Endothelial cell of umbilical vein (primary cell): ENCODE measurements at regions not wholly inside any gene's neighbourhood (a gene's known extent, or its start where the extent isn't known, plus 50 kb on each side); places are given as distances from the start of the nearest gene placed in this dataset.

Experiments
- BruUV-seq: library from RNA; stranded (reverse); fragments of 400-500 nt; replicated peaks from 2 replicates; lab custom pipeline; 2021; lab: Mats Ljungman, UMichigan
- CTCF ChIA-PET: fragments of 300-600, 350-600 bp; sonication (Branson Sonifier 250); formaldehyde crosslinking; loops from one replicate; lab custom pipeline; 2021; ENCODE audit warnings: antibody characterized with exemption, inconsistent platforms; lab: Charles Lee
- POLR2A ChIA-PET: fragments of 300-600, 350-600 bp; sonication (Branson Sonifier 250); formaldehyde crosslinking; loops from one replicate; lab custom pipeline; 2021; ENCODE audit warnings: antibody characterized with exemption, inconsistent platforms; lab: Charles Lee
- DNase-seq: peaks from one replicate; pipeline ENCODE4 v3.0.0-alpha.2; 2011; ENCODE audit warnings: low read depth, low spot score
- FAIRE-seq: peaks from 2 replicates; lab custom pipeline; 2011; peaks lifted over from hg19 to GRCh38; lab: Jason Lieb, UNC
- H2AFZ ChIP-seq: 2 replicates; pipeline ENCODE4 v1.6.0; 2012; ENCODE audit warnings: low read depth, low read length, control low read depth, inconsistent platforms
- H3K27ac ChIP-seq: 2 replicates; pipeline ENCODE4 v1.5.1; 2011; ENCODE audit warnings: low read depth, mild to moderate bottlenecking, control low read depth, low read length, moderate library complexity; ENCODE audit not compliant: insufficient read depth
- H3K27me3 ChIP-seq, 2 experiments: 2 replicates each; pipeline versions ENCODE4 v1.6.0 to v1.6.1; 2011; ENCODE audit warnings: low read length in 2 of 2, mixed read lengths in 1 of 2; ENCODE audit not compliant: control insufficient read depth in 2 of 2, insufficient read depth in 2 of 2
- H3K36me3 ChIP-seq, 2 experiments: 2 replicates in 1 of 2; 3 replicates in 1 of 2; pipeline ENCODE4 v1.5.1; 2011; ENCODE audit warnings: low read length in 2 of 2, mild to moderate bottlenecking in 1 of 2, moderate library complexity in 1 of 2; ENCODE audit not compliant: control insufficient read depth in 2 of 2, insufficient read depth in 2 of 2; ENCODE audit errors: extremely low read depth in 1 of 2
- H3K4me1 ChIP-seq: 3 replicates; pipeline ENCODE4 v1.5.1; 2011; ENCODE audit warnings: mild to moderate bottlenecking, low read length; ENCODE audit not compliant: control insufficient read depth, insufficient read depth; ENCODE audit errors: extremely low read depth
- H3K4me2 ChIP-seq: 2 replicates; pipeline ENCODE4 v1.6.1; 2011; ENCODE audit warnings: low read length, control low read depth, mixed read lengths; ENCODE audit not compliant: insufficient read depth
- H3K4me3 ChIP-seq, 3 experiments: fragments of 200-600 bp in 1 of 3; sonication (generic), shearing (Covaris generic) in 1 of 3; replicated peaks in 1 of 3; 2 replicates each; pipeline ENCODE4 v1.5.1; 2011 to 2016; ENCODE audit warnings: control low read depth in 3 of 3, low read length in 3 of 3, mild to moderate bottlenecking in 2 of 3, inconsistent platforms in 1 of 3, low read depth in 1 of 3, moderate library complexity in 1 of 3; ENCODE audit not compliant: insufficient read depth in 1 of 3
- H3K79me2 ChIP-seq: 2 replicates; pipeline ENCODE4 v1.6.0; 2012; ENCODE audit warnings: low read length, inconsistent platforms; ENCODE audit not compliant: control insufficient read depth, insufficient read depth
- H3K9ac ChIP-seq: replicated peaks from 2 replicates; pipeline ENCODE3; 2011; ENCODE audit warnings: low read length, control low read depth; ENCODE audit not compliant: insufficient read depth; ENCODE audit errors: extremely low read depth
- H3K9me1 ChIP-seq: replicated peaks from 3 replicates; pipeline ENCODE4 v1.6.0; 2011; ENCODE audit warnings: mild to moderate bottlenecking, low read length; ENCODE audit not compliant: control insufficient read depth, insufficient read depth; ENCODE audit errors: extremely low read depth
- H3K9me3 ChIP-seq: replicated peaks from 2 replicates; pipeline ENCODE4 v1.5.1; 2012; ENCODE audit warnings: low read length, inconsistent platforms; ENCODE audit not compliant: control insufficient read depth, insufficient read depth
- H4K20me1 ChIP-seq: replicated peaks from 2 replicates; pipeline ENCODE3; 2011; ENCODE audit warnings: mild to moderate bottlenecking, low read length; ENCODE audit not compliant: control insufficient read depth, insufficient read depth; ENCODE audit errors: extremely low read depth
- EZH2 ChIP-seq: IDR thresholded peaks from 2 replicates; pipeline ENCODE4 v1.6.1; 2012; ENCODE audit warnings: borderline replicate concordance, low read depth, mild to moderate bottlenecking, moderate library complexity, low read length, inconsistent platforms; ENCODE audit not compliant: severe bottlenecking
- FOS ChIP-seq: IDR thresholded peaks from 2 replicates; pipeline ENCODE4 v1.6.1; 2011; ENCODE audit warnings: mild to moderate bottlenecking, low read length, moderate library complexity, borderline replicate concordance; ENCODE audit not compliant: insufficient read depth
- GATA2 ChIP-seq: IDR thresholded peaks from 2 replicates; pipeline ENCODE4 v1.7.0; 2011; ENCODE audit warnings: low read depth, mild to moderate bottlenecking, moderate library complexity, mixed read lengths, low read length; ENCODE audit not compliant: insufficient read length, insufficient read depth
- JUN ChIP-seq: IDR thresholded peaks from 2 replicates; pipeline ENCODE4 v1.6.1; 2011; ENCODE audit warnings: borderline replicate concordance, low read depth; ENCODE audit not compliant: insufficient read length, insufficient read depth
- MYC ChIP-seq: IDR thresholded peaks from one replicate; pipeline ENCODE4 v1.6.1; 2011; ENCODE audit warnings: mild to moderate bottlenecking, low read depth, low read length
- POLR2A ChIP-seq: IDR thresholded peaks from 2 replicates; pipeline ENCODE4 v1.6.1; 2012; ENCODE audit warnings: low read depth, mild to moderate bottlenecking, control low read depth, low read length
- POLR2AphosphoS5 ChIP-seq: IDR thresholded peaks from 2 replicates; pipeline ENCODE4 v1.6.1; 2012; ENCODE audit warnings: low read depth, mild to moderate bottlenecking, control low read depth, low read length, moderate library complexity; ENCODE audit not compliant: insufficient read depth
- dilution Hi-C: fragments of 300-500 bp; cut with MboI; formaldehyde crosslinking; loops from one replicate; pipeline ENCODE4 v1.15.0; 2019; ENCODE audit warnings: low sequenced_read_pairs; ENCODE audit not compliant: extremely low pct_ligation_motif_present
- intact Hi-C: fragments of 100-400 bp; cut with micrococcal nuclease; formaldehyde crosslinking; loops from one replicate; pipeline ENCODE4 v1.10.0; 2022
- TF ChIP-seq, protein P1 (sequence below), 2 donors: IDR thresholded peaks; 1 replicate in 1 of 2; 2 replicates in 1 of 2; pipeline ENCODE4 v1.5.1; 2011; ENCODE audit warnings: low read length in 2 of 2, mild to moderate bottlenecking in 2 of 2, moderate library complexity in 2 of 2, control low read depth in 1 of 2, inconsistent platforms in 1 of 2, low read depth in 1 of 2; ENCODE audit not compliant: insufficient read depth in 1 of 2; ENCODE audit errors: extremely low read depth in 1 of 2
- TF ChIP-seq, protein P2 (sequence below): IDR thresholded peaks from 2 replicates; pipeline ENCODE4 v1.6.1; 2011; ENCODE audit not compliant: insufficient read depth, insufficient read length

DNA sequence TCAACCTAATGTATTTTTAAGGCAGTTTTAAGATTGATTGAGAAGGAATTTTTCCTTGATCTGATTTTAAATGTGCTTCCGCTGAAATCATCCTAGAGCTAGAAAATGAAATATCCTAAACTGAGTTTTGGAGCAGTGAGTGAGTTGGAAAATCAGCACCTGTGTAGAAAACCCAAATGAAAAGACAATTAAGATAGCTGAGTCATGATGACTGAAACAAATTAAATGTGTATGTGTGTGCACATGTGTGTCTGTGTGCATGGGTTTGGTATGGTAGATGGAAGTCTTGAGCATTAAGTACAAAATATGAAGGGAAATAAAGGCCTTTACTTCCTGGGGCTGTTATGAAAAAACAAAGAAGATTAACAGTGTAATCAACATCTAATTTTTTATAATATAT lies 394.6 kb upstream of the MAP2 start:
- no peak overlapping the region for H3K4me2 ChIP-seq
- no peaks in the 10 kb centered on the region for H3K36me3 ChIP-seq
- H3K9ac ChIP-seq = no peak overlapping the region
- dilution Hi-C loops = no loop called here
- BruUV-seq = no TSS peak
- CTCF ChIA-PET = no interaction called here
- POLR2A ChIA-PET = no interaction called here
- no peaks in the 10 kb centered on the region for H3K27me3 ChIP-seq
- H3K79me2 ChIP-seq = no peaks in the 10 kb centered on the region
- no peak overlapping the region for H2AFZ ChIP-seq
- H3K4me3 ChIP-seq = no peak overlapping the region
- no peaks in the 10 kb centered on the region for H3K9me1 ChIP-seq
- no peaks in the 10 kb centered on the region for H3K9me3 ChIP-seq
- H4K20me1 ChIP-seq = no peaks in the 10 kb centered on the region
- TF ChIP-seq FOS (no peak), EZH2 (no peak), POLR2A (no peak), MYC (no peak), POLR2AphosphoS5 (no peak), JUN (no peak), GATA2 (no peak)
- TF ChIP-seq, protein P1, sequence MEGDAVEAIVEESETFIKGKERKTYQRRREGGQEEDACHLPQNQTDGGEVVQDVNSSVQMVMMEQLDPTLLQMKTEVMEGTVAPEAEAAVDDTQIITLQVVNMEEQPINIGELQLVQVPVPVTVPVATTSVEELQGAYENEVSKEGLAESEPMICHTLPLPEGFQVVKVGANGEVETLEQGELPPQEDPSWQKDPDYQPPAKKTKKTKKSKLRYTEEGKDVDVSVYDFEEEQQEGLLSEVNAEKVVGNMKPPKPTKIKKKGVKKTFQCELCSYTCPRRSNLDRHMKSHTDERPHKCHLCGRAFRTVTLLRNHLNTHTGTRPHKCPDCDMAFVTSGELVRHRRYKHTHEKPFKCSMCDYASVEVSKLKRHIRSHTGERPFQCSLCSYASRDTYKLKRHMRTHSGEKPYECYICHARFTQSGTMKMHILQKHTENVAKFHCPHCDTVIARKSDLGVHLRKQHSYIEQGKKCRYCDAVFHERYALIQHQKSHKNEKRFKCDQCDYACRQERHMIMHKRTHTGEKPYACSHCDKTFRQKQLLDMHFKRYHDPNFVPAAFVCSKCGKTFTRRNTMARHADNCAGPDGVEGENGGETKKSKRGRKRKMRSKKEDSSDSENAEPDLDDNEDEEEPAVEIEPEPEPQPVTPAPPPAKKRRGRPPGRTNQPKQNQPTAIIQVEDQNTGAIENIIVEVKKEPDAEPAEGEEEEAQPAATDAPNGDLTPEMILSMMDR (IDR thresholded peaks at IDR 0.05; ENCODE audit: extremely low read depth in 1 of 2, insufficient read depth in 1 of 2, low read depth in 1 of 2, low read length in 2 of 2) = no peak
- TF ChIP-seq, protein P2, sequence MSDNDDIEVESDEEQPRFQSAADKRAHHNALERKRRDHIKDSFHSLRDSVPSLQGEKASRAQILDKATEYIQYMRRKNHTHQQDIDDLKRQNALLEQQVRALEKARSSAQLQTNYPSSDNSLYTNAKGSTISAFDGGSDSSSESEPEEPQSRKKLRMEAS = no peak
- no peak overlapping the region for H3K27ac ChIP-seq
- intact Hi-C loops = no loop called here
- no peak for FAIRE-seq
- no peak for DNase-seq
- no peaks in the 10 kb centered on the region for H3K4me1 ChIP-seq
